Keratinocyte (primary cell): ENCODE measurements at regions not wholly inside any gene's neighbourhood (a gene's known extent, or its start where the extent isn't known, plus 50 kb on each side); places are given as distances from the start of the nearest gene placed in this dataset.

Experiments
- DNase-seq: peaks from one replicate; pipeline ENCODE4 v3.0.0-alpha.2; 2011; ENCODE audit warnings: low read depth, missing footprints, low spot score
- FAIRE-seq: peaks from 2 replicates; lab custom pipeline; 2011; peaks lifted over from hg19 to GRCh38; lab: Jason Lieb, UNC
- H2AFZ ChIP-seq: 2 replicates; pipeline ENCODE4 v1.6.0; 2012; ENCODE audit warnings: low read length, control low read depth, inconsistent platforms; ENCODE audit not compliant: control insufficient read depth
- H3K27ac ChIP-seq: 2 replicates; pipeline ENCODE4 v1.5.1; 2011; ENCODE audit warnings: low read length; ENCODE audit not compliant: control insufficient read depth, insufficient read depth
- H3K27me3 ChIP-seq: 3 replicates; pipeline ENCODE4 v1.6.0; 2011; ENCODE audit warnings: low read length; ENCODE audit not compliant: control insufficient read depth, insufficient read depth; ENCODE audit errors: extremely low read depth
- H3K36me3 ChIP-seq, 2 experiments: 2 replicates in 1 of 2; 3 replicates in 1 of 2; pipeline ENCODE4 v1.5.1; 2011; ENCODE audit warnings: low read length in 2 of 2, mild to moderate bottlenecking in 1 of 2; ENCODE audit not compliant: control insufficient read depth in 2 of 2, insufficient read depth in 2 of 2; ENCODE audit errors: extremely low read depth in 1 of 2
- H3K4me1 ChIP-seq: 3 replicates; pipeline ENCODE4 v1.5.1; 2011; ENCODE audit warnings: low read length; ENCODE audit not compliant: control insufficient read depth, insufficient read depth; ENCODE audit errors: extremely low read depth
- H3K4me2 ChIP-seq: 3 replicates; pipeline ENCODE4 v1.6.0; 2011; ENCODE audit warnings: low read depth, low read length; ENCODE audit not compliant: control insufficient read depth, insufficient read depth; ENCODE audit errors: extremely low read depth
- H3K4me3 ChIP-seq, 3 experiments: fragments of 200-600 bp in 1 of 3; sonication (generic) in 1 of 3; 2 replicates in 2 of 3; 3 replicates in 1 of 3; pipeline ENCODE4 v1.5.1; 2011 to 2016; ENCODE audit warnings: low read length in 3 of 3, mild to moderate bottlenecking in 3 of 3, control low read depth in 2 of 3, inconsistent platforms in 1 of 3, low read depth in 1 of 3, mixed read lengths in 1 of 3, mixed run types in 1 of 3, moderate library complexity in 1 of 3; ENCODE audit not compliant: control insufficient read depth in 2 of 3, insufficient read depth in 2 of 3; ENCODE audit errors: extremely low read depth in 1 of 3
- H3K79me2 ChIP-seq: 2 replicates; pipeline ENCODE4 v1.6.0; 2012; ENCODE audit warnings: low read length; ENCODE audit not compliant: control insufficient read depth, insufficient read depth
- H3K9ac ChIP-seq: 3 replicates; pipeline ENCODE4 v1.6.0; 2011; ENCODE audit warnings: low read length; ENCODE audit not compliant: control insufficient read depth, insufficient read depth; ENCODE audit errors: extremely low read depth
- H3K9me1 ChIP-seq: 3 replicates; pipeline ENCODE4 v1.6.0; 2011; ENCODE audit warnings: low read length; ENCODE audit not compliant: control insufficient read depth, insufficient read depth; ENCODE audit errors: extremely low read depth
- H3K9me3 ChIP-seq: 2 replicates; pipeline ENCODE4 v1.5.1; 2012; ENCODE audit warnings: low read depth, low read length; ENCODE audit not compliant: control insufficient read depth
- H4K20me1 ChIP-seq: 3 replicates; pipeline ENCODE4 v1.6.0; 2011; ENCODE audit warnings: low read length; ENCODE audit not compliant: control insufficient read depth, insufficient read depth; ENCODE audit errors: extremely low read depth
- CTCF ChIP-seq, 3 experiments: IDR thresholded peaks in 1 of 3; conservative IDR thresholded peaks in 1 of 3; optimal IDR thresholded peaks in 1 of 3; 2 replicates in 2 of 3; 3 replicates in 1 of 3; pipeline versions ENCODE3 to v1.5.1; 2011; ENCODE audit warnings: low read length in 3 of 3, mild to moderate bottlenecking in 3 of 3, moderate library complexity in 2 of 3, control low read depth in 1 of 3, inconsistent platforms in 1 of 3; ENCODE audit not compliant: insufficient read depth in 2 of 3; ENCODE audit errors: extremely low read depth in 1 of 3
- EZH2 ChIP-seq: IDR thresholded peaks from one replicate; pipeline ENCODE4 v1.6.1; 2012; ENCODE audit warnings: inconsistent platforms, mild to moderate bottlenecking, low read length, moderate library complexity
- dilution Hi-C: fragments of 300-500 bp; cut with MboI; formaldehyde crosslinking; loops from one replicate; pipeline ENCODE4 v1.7.0; 2020; ENCODE audit warnings: low sequenced_read_pairs; ENCODE audit not compliant: extremely low pct_ligation_motif_present

- no peak overlapping the region for H3K27ac ChIP-seq
- FAIRE-seq, result no peak
- H3K9me3 ChIP-seq, result no peaks in the 10 kb centered on the region
- H3K4me2 ChIP-seq, result no peak overlapping the region
- H3K4me3 ChIP-seq, result no peak overlapping the region
- H3K27me3 ChIP-seq, result no peaks in the 10 kb centered on the region
- no peak for TF ChIP-seq CTCF (optimal IDR thresholded peaks at IDR 0.05 in 1 of 3, IDR thresholded peaks at IDR 0.05 in 1 of 3, conservative IDR thresholded peaks at IDR 0.05 in 1 of 3; ENCODE audit: extremely low read depth in 1 of 3, insufficient read depth in 2 of 3, low read length in 3 of 3)
- TF ChIP-seq EZH2, result no peak
- dilution Hi-C loops, result no loop called here
- H3K9me1 ChIP-seq, result no peaks in the 10 kb centered on the region
- no peak overlapping the region for H2AFZ ChIP-seq
- no peaks in the 10 kb centered on the region for H3K36me3 ChIP-seq
- H3K79me2 ChIP-seq, result no peaks in the 10 kb centered on the region
- H4K20me1 ChIP-seq, result no peaks in the 10 kb centered on the region
- H3K4me1 ChIP-seq, result peaks cover 9% of the 10 kb centered on the region
- DNase-seq, result no peak
- no peak overlapping the region for H3K9ac ChIP-seq
Measured at GRCh38 chr2:172207911-172208310, 105.2 kb upstream of the DLX2 start.

- H3K36me3 ChIP-seq, result no peaks in the 10 kb centered on the region
- H3K9ac ChIP-seq, result no peak overlapping the region
- no peaks in the 10 kb centered on the region for H3K9me3 ChIP-seq
- TF ChIP-seq CTCF (optimal IDR thresholded peaks at IDR 0.05 in 1 of 3, IDR thresholded peaks at IDR 0.05 in 1 of 3, conservative IDR thresholded peaks at IDR 0.05 in 1 of 3; ENCODE audit: extremely low read depth in 1 of 3, insufficient read depth in 2 of 3, low read length in 3 of 3), result no peak
- no peak for TF ChIP-seq EZH2
- no peaks in the 10 kb centered on the region for H3K27me3 ChIP-seq
- no peak overlapping the region for H3K4me3 ChIP-seq
- H3K4me2 ChIP-seq, result no peak overlapping the region
- peaks cover 12% of the 10 kb centered on the region for H3K4me1 ChIP-seq
- dilution Hi-C loops, result no loop called here
- no peak overlapping the region for H2AFZ ChIP-seq
- no peaks in the 10 kb centered on the region for H3K9me1 ChIP-seq
- no peaks in the 10 kb centered on the region for H4K20me1 ChIP-seq
- H3K79me2 ChIP-seq, result no peaks in the 10 kb centered on the region
- FAIRE-seq (peak; percentile 70), DNase-seq (no peak)
- H3K27ac ChIP-seq, result no peak overlapping the region
Measured at GRCh38 chr2:172208791-172209325, 106.2 kb upstream of the DLX2 start.
